K562 (cell line): ENCODE measurements at regions not wholly inside any gene's neighbourhood (a gene's known extent, or its start where the extent isn't known, plus 50 kb on each side); places are given as distances from the start of the nearest gene placed in this dataset.

Experiments
- ATAC-seq: fragments of 200-7000 bp; cut with Tn5 transposase; 3 replicates; pipeline ENCODE4 v1.9.1; 2020; ENCODE audit warnings: moderate library complexity
- BruUV-seq: library from RNA; stranded (reverse); fragments of 400-500 nt; replicated peaks from 2 replicates; lab custom pipeline; 2021; lab: Mats Ljungman, UMichigan
- CTCF ChIA-PET: fragments of 300-600 bp; formaldehyde crosslinking; extraction: SDS; loops from one replicate; lab custom pipeline; 2021; ENCODE audit warnings: low intra/inter-chr PET ratio; lab: Yijun Ruan, JAX
- POLR2A ChIA-PET: fragments of 300-600, 350-650 bp; sonication (Branson Sonifier 250); formaldehyde crosslinking; extraction: SDS; loops from one replicate; lab custom pipeline; 2021; ENCODE audit warnings: antibody characterized with exemption, inconsistent platforms; lab: Yijun Ruan, JAX
- DNase-seq, 4 experiments: peaks; one replicate each; pipeline versions ENCODE4 v3.0.0 to v3.0.0-alpha.2; 2011 to 2018; ENCODE audit warnings: low spot score in 3 of 4, mixed read lengths in 3 of 4; ENCODE audit errors: extremely low read depth in 1 of 4
- FAIRE-seq: peaks from 2 replicates; lab custom pipeline; 2011; peaks lifted over from hg19 to GRCh38; lab: Jason Lieb, UNC
- H2AFZ ChIP-seq: 2 replicates; pipeline ENCODE4 v1.6.0; 2011; ENCODE audit warnings: low read depth, low read length, control low read depth, inconsistent platforms
- H3K27ac ChIP-seq: fragments of 200-600 bp; 3 replicates; pipeline ENCODE4 v1.8.0; 2011; ENCODE audit warnings: low read depth, mild to moderate bottlenecking, control low read depth, inconsistent platforms, low read length, moderate library complexity, mixed read lengths; ENCODE audit errors: extremely low read depth
- H3K27me3 ChIP-seq, 2 experiments: fragments of 300-600 bp in 1 of 2; 2 replicates in 1 of 2; 3 replicates in 1 of 2; pipeline versions ENCODE4 v1.6.0 to v1.8.0; 2011; ENCODE audit warnings: inconsistent platforms in 2 of 2, low read length in 2 of 2, mild to moderate bottlenecking in 1 of 2, mixed read lengths in 1 of 2, moderate library complexity in 1 of 2; ENCODE audit not compliant: control insufficient read depth in 2 of 2, insufficient read depth in 2 of 2
- H3K36me3 ChIP-seq: fragments of 300-600 bp; 3 replicates; pipeline ENCODE4 v1.8.0; 2011; ENCODE audit warnings: mild to moderate bottlenecking, low read length, inconsistent platforms; ENCODE audit not compliant: control insufficient read depth, insufficient read depth
- H3K4me1 ChIP-seq, 2 experiments: fragments of 200-600 bp in 1 of 2; replicated peaks in 1 of 2; 2 replicates in 1 of 2; 3 replicates in 1 of 2; pipeline versions ENCODE4 v1.5.1 to v1.8.0; 2011; ENCODE audit warnings: inconsistent platforms in 2 of 2, low read length in 2 of 2, mild to moderate bottlenecking in 1 of 2, mixed read lengths in 1 of 2, moderate library complexity in 1 of 2; ENCODE audit not compliant: control insufficient read depth in 2 of 2, insufficient read depth in 2 of 2
- H3K4me2 ChIP-seq: 2 replicates; pipeline ENCODE4 v1.6.1; 2011; ENCODE audit warnings: low read length, control low read depth, inconsistent platforms, mixed read lengths; ENCODE audit not compliant: insufficient read depth
- H3K4me3 ChIP-seq: fragments of 200-600 bp; sonication (generic), shearing (Covaris generic); 2 replicates; pipeline ENCODE4 v1.5.1; 2016; ENCODE audit warnings: control low read depth, inconsistent platforms
- H3K79me2 ChIP-seq: fragments of 200-600 bp; 3 replicates; pipeline ENCODE4 v1.8.0; 2011; ENCODE audit warnings: low read length, inconsistent platforms; ENCODE audit not compliant: control insufficient read depth, insufficient read depth
- H3K9ac ChIP-seq, 2 experiments: 2 replicates each; pipeline versions ENCODE4 v1.6.0 to v1.6.1; 2011; ENCODE audit warnings: low read depth in 2 of 2, low read length in 2 of 2, control low read depth in 1 of 2, inconsistent platforms in 1 of 2, mild to moderate bottlenecking in 1 of 2, mixed read lengths in 1 of 2; ENCODE audit not compliant: insufficient read depth in 1 of 2
- H3K9me1 ChIP-seq: one replicate; pipeline ENCODE4 v1.6.0; 2011; ENCODE audit warnings: inconsistent platforms, mild to moderate bottlenecking, low read length, moderate library complexity; ENCODE audit not compliant: control insufficient read depth, insufficient read depth
- H3K9me3 ChIP-seq: replicated peaks from 2 replicates; pipeline ENCODE4 v1.5.1; 2011; ENCODE audit warnings: low read depth, low read length, inconsistent platforms; ENCODE audit not compliant: control insufficient read depth, insufficient read depth
- H4K20me1 ChIP-seq: replicated peaks from 2 replicates; pipeline ENCODE4 v1.6.1; 2011; ENCODE audit warnings: low read length, inconsistent platforms, mixed read lengths; ENCODE audit not compliant: control insufficient read depth, insufficient read depth
- COPS2 ChIP-seq: fragments of 450-650 bp; conservative IDR thresholded peaks from 2 replicates; pipeline ENCODE4 v1.6.1; 2016; ENCODE audit warnings: mild to moderate bottlenecking, moderate library complexity
- DMBX1 ChIP-seq: fragments of 250-450 bp; sonication (Bioruptor Pico); IDR thresholded peaks from 2 replicates; pipeline ENCODE4 v1.8.0; 2022; ENCODE audit warnings: inconsistent platforms, mild to moderate bottlenecking, moderate library complexity, borderline replicate concordance
- NCOA4 ChIP-seq: fragments of 450-650 bp; IDR thresholded peaks from 2 replicates; pipeline ENCODE4 v1.6.1; 2018; ENCODE audit warnings: mild to moderate bottlenecking; ENCODE audit not compliant: partially characterized antibody
- NR3C1 ChIP-seq: sonication (generic); formaldehyde crosslinking; IDR thresholded peaks from 2 replicates; pipeline ENCODE4 v1.8.1; 2022; ENCODE audit warnings: missing genetic modification reagents
- RFX5 ChIP-seq: IDR thresholded peaks from 2 replicates; pipeline ENCODE4 v1.6.1; 2011; ENCODE audit warnings: low read depth, mild to moderate bottlenecking, improper control_type of control experiment, low read length
- SIN3B ChIP-seq: fragments of 450-650 bp; IDR thresholded peaks from 2 replicates; pipeline ENCODE4 v1.6.1; 2017; ENCODE audit warnings: low read depth, mild to moderate bottlenecking, moderate library complexity
- SREBF1 ChIP-seq: fragments of 150-350 bp; IDR thresholded peaks from 2 replicates; pipeline ENCODE4 v1.6.1; 2014; ENCODE audit warnings: antibody characterized with exemption, low read depth, low read length, borderline replicate concordance
- SRSF1 ChIP-seq: fragments of 200-400 bp; formaldehyde crosslinking; IDR thresholded peaks from 2 replicates; pipeline ENCODE4 v1.6.1; 2017; ENCODE audit warnings: mild to moderate bottlenecking, low read depth, low read length, moderate library complexity
- ZNF197 ChIP-seq: fragments of 200-800 bp; sonication (Bioruptor generic); IDR thresholded peaks from 2 replicates; pipeline ENCODE4 v1.6.1; 2016; ENCODE audit warnings: low read depth, missing genetic modification characterization, missing compliant biosample characterization
- ZNF277 ChIP-seq: fragments of 250-450 bp; sonication (Bioruptor Pico); IDR thresholded peaks from 2 replicates; pipeline ENCODE4 v1.8.0; 2022; ENCODE audit warnings: inconsistent platforms, mild to moderate bottlenecking, moderate library complexity, borderline replicate concordance
- ZNF41 ChIP-seq: fragments of 250-450 bp; sonication (Bioruptor Pico); conservative IDR thresholded peaks from 2 replicates; pipeline ENCODE4 v1.4.0; 2020; ENCODE audit warnings: mild to moderate bottlenecking
- ZNF592 ChIP-seq: fragments of 450-650 bp; IDR thresholded peaks from 2 replicates; pipeline ENCODE4 v1.6.1; 2017; ENCODE audit warnings: antibody characterized with exemption, mild to moderate bottlenecking
- WGBS: fragments of 100-300 bp; shearing (Covaris generic); methylation state at CpG from one replicate; pipeline ENCODE4 v1.1.6; 2016; ENCODE audit warnings: low coverage, mixed read lengths; ENCODE audit not compliant: insufficient coverage; ENCODE audit errors: missing lambda C conversion rate; 5-methylcytosine and 5-hydroxymethylcytosine counted together
- in situ Hi-C: fragments of 300-500 bp; cut with MboI; formaldehyde crosslinking; loops from 4 replicates; pipeline ENCODE4 v1.15.0; 2018; ENCODE audit warnings: inconsistent platforms, mixed read lengths
- intact Hi-C: fragments of 100-400 bp; cut with micrococcal nuclease; formaldehyde crosslinking; loops from 2 replicates; pipeline ENCODE4 v1.14.2; 2022

GRCh38 chr2:92074549-92074898 is 2796.7 kb upstream of the TEKT4 start:
- no peak for FAIRE-seq
- in situ Hi-C loops = no loop called here
- 4% methylated on average over 13 of the region's 29 CpGs for WGBS

More at GRCh38 chr2:92074549-92074898, 2796.7 kb upstream of the TEKT4 start:
- BruUV-seq = no TSS peak
- POLR2A ChIA-PET = no interaction called here
- Histone ChIP-seq H2AFZ (no peak overlapping the region), H3K9me1 (no peaks in the 10 kb centered on the region), H3K9me3 (no peaks in the 10 kb centered on the region), H3K27ac (no peak overlapping the region), H3K79me2 (no peaks in the 10 kb centered on the region), H3K4me3 (no peak overlapping the region), H3K9ac (no peak overlapping the region), H4K20me1 (no peaks in the 10 kb centered on the region), H3K4me2 (no peak overlapping the region), H3K36me3 (no peaks in the 10 kb centered on the region), H3K4me1 (no peaks in the 10 kb centered on the region), H3K27me3 (peaks cover 2 to 25% of the 10 kb centered on the region in 2 experiments; a peak in 3 of 5 replicates)
- ATAC-seq (no peak), DNase-seq (peak in 1 of 4 experiments; percentile 0)
- CTCF ChIA-PET = no interaction called here
- intact Hi-C loops = no loop called here
- TF ChIP-seq DMBX1 (CRISPR knock-in tag) = no peak
- no peak for TF ChIP-seq SRSF1
- no peak for TF ChIP-seq SREBF1
- no peak for TF ChIP-seq ZNF197 (CRISPR knock-in tag)
- TF ChIP-seq COPS2 = no peak
- no peak for TF ChIP-seq ZNF592
- TF ChIP-seq SIN3B = no peak
- TF ChIP-seq NR3C1 (CRISPR knock-in tag) = no peak
- TF ChIP-seq ZNF41 (CRISPR knock-in tag) = no peak
- no peak for TF ChIP-seq NCOA4
- TF ChIP-seq ZNF277 (CRISPR knock-in tag) = no peak
- no peak for TF ChIP-seq RFX5
